Urothelium cell line (cell line): ENCODE measurements at regions not wholly inside any gene's neighbourhood (a gene's known extent, or its start where the extent isn't known, plus 50 kb on each side); places are given as distances from the start of the nearest gene placed in this dataset.
A peak's percentile ranks its signal among the peaks of the same experiment; 100 is the strongest.
"Not testable (repeated sequence)": the region's sequence is repeated elsewhere in the genome, so short reads cannot be mapped to it uniquely, and the experiment has no call there.

ENCODE experiments used
- DNase-seq: peaks from one replicate; pipeline ENCODE4 v3.0.0; 2011; ENCODE audit warnings: low spot score, mixed read lengths
- FAIRE-seq: peaks from 2 replicates; lab custom pipeline; 2011; peaks lifted over from hg19 to GRCh38; lab: Jason Lieb, UNC

DNA sequence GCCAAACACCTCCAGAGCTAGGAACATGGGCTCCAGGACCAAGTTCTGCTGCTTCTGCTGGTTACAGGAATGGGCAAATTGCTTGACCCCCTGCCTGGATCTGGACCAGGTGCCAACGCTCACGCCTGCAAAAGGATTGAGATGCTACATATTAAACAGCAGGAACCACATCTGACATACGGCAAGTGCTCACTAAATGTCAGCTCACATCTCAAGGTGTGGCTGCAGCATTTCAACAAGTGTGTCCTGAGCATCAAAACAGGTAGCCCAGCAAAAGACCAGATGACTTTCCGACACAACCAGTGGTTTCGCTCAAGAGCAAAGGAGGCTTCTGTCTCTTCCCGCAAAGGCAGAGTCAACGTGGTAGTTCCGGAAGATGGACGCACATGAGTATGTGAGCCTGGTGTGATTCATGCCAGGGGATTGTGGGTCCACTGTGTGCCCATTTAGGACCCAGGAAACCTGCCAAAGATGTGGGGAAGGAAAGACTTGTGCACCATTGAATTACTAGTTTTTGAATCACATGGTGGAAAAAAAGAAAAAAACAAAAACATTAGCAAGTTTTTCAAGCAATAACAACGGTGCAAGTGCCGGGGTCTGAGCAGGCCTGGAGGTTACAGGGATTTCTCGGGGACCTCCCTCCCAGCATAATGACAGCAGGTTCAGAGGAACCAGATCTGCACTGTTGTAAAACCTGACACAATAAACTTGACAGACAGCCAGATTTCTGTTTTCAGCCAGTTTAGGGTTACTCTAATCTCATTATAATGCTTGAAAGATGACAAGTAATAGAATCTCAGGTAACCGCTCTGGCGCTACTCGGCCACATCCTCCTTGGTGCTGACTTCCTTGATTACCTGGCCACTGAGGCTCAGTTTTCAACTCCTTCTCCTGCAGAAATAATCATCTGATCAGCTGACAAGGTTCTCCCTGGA lies 77.9 kb downstream of the SOX1 start:
- no peak for FAIRE-seq
- DNase-seq: no peak

DNA sequence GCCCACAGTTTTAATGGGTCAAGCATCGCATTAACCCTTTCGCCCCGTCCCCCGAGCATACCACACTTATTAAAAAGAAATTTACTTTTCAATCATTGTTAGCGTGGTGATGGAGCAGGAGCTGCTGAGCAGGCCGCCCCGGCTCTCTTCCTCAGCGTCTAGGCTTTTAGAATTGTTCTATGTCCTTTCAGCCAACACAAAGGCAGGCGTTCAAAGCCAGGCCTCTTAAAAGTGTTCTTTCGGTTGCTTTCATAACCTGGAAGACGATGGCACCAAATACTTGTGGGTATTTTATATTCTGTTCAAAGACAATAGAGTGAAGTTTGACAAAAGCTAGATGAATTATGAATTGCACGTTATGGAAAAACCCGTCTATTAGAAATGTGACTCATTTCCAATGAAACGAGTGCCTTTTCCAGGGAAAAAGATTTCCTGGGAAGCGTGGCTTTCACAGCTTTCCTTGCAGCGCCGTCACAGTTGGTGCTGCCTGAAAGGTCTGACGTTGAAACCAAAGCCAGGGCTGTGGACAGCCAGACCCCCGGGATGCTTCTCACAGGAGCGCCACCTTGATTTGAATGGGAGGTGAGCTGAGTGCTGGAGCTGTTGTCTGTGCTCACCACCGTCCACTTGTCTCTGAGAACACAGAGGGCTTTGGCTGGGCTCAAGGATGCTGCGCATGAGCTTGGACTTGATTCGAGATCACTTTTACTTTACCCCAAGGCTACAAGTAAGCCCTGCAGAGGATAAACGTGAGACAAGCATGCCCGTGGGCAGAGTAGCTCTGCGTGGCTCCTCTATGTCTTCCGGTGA lies 78.8 kb downstream of the SOX1 start:
- no peak for DNase-seq
- FAIRE-seq: no peak

DNA sequence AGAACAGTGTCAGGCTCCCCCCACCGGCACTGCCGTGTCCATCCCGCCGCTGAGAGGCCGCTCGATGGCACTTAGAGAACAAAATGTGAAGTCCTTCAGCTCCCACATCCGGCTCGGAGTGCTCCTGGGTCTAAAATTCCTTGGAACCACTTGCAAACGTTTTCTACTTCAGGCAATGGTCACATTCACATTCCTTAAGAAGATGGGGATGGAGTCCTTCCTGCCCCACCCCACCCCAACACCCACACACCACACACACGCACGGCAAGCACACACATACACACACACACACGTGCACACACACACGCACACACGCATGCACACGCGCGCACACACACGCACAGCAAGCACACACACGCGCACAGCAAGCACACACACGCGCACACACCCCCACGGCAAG lies 83.4 kb downstream of the SOX1 start:
- FAIRE-seq (peak; percentile 92), DNase-seq (no peak)

DNA sequence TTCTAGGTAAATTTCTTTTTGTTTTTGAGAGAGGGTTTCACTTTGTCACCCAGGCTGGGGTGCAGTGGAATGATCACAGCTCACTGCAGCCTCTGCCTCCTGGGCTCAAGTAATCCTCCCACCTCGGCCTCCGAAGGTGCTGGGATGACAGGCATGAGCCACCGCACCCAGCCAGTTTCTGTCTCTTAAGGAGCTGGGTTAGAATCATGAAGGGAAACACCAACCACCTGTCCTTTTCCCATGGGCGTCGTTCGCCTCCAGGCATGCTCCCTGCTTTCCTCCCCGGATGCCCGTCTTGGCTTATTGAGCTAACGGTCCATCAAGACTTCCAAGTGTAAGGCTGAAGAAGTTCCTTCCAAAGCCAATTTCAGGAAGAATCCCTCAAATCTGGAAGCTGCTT lies 85.9 kb downstream of the SOX1 start:
- no peak for DNase-seq
- no peak for FAIRE-seq

DNA sequence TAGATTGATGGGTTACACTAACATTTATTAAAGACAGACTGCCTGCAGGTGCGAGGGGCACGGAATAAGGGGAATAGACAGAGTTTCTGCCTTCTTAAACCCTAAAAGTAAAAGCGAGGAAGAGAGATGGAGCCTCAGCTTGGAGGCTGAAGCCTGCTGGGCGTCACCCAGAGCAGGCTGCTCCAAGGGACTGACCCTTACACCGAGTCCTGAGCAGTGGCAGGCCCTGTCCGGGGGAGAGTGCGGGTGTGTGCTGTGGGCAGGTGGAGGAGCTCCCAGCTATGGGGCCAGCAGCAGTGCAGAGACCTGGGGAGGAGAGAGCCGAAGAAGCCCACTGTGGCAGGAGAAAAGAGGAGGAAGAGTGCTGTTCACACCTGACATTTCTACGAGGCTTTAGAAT lies 86.4 kb downstream of the SOX1 start:
- FAIRE-seq: no peak

DNA sequence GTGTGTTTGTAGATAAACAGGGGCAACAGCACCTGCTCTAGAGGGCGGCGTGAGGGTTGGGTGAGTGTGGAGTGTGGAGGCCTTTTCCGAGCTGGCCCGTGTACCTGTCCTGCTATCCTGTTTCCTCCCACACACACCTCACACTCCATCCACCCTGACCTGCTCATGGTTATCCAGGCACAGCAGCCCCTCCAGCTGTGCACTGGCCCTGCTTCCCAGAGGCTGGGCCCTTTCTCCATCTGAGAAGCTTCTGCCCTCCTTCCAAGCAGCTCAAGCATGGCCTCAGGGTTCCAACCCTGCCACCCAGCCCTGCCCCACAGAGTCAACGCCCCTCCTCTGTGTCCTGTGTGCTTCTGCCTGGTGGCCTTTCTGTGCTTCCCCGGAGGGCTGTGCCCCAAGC lies 86.9 kb downstream of the SOX1 start:
- no peak for FAIRE-seq
- DNase-seq: no peak

More for the DNA sequence above, 86.4 kb downstream of the SOX1 start:
- no peak for DNase-seq

DNA sequence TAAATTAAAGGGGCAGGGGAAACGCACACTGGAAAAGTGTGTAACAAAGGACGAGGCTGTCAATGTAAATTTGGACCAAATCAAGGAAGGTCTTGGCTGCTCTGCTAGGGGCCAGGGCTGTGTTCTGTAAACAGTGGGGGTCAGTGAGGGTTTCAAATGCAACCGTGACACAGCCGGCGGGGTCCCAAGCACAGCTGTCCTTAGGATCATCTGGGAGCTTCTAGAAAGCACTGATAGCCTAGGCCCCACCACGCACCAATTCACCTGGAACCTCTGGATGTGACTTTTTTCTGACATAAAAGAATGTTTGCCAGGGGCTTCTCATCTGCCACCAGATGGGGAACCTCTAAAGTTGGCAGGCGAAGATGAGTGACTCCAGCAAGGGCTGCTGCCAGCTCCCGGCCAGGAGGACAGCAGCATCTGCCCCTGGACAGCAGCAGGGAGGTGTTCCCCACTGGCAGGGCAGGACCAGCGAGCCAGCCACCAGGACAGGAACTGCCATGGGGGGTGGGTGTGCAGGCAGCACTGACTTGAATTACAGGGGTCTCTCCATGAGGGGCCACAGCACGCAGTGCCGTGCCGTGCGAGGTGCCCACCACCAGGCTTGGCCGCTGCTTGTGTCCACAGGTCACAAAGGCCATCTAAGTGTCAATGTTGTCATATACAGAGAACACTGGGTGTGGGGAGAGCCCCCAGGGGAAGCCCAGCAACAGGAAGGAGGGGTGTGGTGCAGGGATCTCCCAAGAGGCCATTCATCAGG lies 87.5 kb downstream of the SOX1 start:
- FAIRE-seq (no peak), DNase-seq (no peak)

DNA sequence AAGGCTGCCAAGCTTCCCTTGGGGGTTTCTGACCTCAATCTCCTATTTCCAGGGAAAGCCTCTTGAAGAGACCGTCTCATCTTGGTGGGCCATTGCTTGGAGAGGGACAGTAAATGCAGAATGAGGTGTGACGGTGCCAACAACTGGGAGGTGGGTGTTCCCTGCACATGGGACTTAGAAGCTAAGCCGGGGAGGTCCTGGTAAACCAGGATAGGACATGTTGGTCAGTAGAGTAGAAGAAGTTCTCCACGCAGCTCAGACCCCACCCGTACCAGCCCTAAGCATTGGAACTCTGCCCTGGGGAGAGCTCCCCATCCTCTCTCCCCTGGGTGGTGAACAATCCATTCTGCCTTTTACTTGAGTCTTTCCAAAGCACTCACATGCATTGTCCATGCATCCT lies 92.0 kb downstream of the SOX1 start:
- FAIRE-seq (no peak), DNase-seq (no peak)

DNA sequence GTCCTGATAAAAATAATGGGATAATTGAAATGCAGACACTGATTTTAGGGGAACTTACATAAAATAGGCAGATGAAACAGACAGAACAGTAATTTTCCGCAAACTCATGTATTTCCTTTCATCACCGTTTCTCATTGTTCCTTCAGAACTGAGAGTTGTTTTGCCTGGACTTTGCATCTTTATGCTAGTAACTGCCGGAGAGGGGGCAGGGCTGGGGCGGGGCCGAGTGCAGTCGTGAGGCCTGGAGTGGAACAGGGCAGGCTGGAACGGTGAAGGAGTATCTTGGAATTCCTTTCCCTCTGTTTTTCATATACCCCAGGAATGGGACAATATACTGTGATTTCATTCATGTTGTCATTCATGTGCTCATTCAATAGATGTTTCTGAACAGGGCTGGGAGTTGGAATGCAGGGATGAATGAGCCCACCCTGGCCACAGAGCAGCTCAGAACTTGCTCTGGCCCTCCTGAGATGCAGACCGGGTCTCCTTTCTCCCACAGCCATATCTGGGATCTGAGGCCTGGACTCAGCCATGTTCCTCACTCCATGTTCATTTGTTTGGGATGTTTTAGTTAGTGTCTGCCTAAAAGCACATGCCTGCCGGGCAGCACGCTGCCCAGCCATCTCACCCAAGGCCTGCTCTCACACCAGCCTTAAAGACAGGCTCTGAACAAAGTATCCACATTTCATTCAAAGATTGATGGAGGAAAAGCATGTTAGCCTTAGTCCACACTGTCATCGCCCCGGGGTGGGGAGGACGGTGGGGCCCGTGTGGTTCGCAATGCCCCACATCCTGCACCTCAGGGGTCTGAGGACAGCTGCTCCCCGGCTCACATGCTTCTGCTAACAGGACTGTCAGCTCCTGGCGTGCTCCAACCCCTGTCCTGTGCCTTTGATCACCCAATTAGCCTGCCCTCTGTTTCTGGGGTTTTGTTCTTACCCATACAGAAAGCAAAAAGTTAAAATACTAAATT lies 92.9 kb downstream of the SOX1 start:
- FAIRE-seq: peak; percentile 13
- no peak for DNase-seq

DNA sequence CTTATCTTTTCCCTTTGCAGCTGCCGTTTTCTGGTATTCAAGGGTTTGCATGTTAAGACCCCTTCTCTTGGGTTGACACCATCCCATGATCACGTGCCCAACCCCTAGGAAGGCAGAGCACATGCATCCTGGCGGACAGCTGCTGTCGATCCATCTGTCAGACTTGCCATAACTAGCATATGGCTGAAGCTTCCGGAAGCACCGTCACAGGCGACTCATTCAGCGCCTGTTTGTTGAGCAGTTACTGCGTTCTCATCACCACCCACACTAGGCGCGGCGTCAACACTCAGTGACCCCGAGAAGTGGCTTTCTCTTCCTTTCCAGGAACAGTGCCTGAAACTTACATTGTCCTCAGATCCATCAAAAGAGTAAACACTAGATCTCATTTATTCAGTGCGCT lies 93.6 kb downstream of the SOX1 start:
- FAIRE-seq (peak; percentile 27), DNase-seq (no peak)

DNA sequence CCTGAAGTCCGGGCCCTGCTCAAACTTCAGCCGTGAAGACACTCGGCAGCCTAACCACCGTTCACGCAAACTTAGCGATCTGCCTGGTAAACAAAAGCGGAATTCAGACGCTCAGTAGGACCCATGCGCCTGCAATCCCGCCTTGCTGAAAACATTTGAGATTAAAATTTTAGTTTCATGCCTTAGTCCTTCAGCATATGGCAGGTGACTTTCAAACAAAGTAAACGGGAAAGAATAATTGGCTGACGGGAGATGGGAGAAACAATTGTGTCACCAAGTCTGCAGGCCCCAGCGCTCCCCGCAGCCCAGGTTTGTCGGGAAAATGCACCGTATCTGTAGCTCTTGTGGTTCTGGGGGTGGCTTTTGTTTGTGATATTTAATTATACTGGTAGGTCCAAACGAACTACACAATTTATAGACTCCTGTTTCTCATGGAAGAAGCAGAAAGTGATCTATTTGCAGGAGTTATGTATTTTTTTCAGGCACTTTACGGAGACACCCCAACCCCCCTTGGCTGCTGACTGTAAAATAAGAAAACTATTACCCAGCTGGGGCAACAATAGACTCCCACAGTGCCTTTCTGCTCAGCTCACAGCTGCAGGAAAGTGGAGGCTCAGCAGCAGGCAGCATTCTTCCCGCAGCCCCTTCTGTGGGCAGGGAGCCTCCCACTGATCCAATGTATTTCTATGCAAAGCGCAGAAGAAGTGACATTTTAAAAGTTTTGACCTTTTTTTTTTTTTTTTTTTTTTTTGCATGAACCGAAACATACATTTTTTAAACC lies 94.8 kb downstream of the SOX1 start:
- DNase-seq: no peak
- FAIRE-seq: no peak

DNA sequence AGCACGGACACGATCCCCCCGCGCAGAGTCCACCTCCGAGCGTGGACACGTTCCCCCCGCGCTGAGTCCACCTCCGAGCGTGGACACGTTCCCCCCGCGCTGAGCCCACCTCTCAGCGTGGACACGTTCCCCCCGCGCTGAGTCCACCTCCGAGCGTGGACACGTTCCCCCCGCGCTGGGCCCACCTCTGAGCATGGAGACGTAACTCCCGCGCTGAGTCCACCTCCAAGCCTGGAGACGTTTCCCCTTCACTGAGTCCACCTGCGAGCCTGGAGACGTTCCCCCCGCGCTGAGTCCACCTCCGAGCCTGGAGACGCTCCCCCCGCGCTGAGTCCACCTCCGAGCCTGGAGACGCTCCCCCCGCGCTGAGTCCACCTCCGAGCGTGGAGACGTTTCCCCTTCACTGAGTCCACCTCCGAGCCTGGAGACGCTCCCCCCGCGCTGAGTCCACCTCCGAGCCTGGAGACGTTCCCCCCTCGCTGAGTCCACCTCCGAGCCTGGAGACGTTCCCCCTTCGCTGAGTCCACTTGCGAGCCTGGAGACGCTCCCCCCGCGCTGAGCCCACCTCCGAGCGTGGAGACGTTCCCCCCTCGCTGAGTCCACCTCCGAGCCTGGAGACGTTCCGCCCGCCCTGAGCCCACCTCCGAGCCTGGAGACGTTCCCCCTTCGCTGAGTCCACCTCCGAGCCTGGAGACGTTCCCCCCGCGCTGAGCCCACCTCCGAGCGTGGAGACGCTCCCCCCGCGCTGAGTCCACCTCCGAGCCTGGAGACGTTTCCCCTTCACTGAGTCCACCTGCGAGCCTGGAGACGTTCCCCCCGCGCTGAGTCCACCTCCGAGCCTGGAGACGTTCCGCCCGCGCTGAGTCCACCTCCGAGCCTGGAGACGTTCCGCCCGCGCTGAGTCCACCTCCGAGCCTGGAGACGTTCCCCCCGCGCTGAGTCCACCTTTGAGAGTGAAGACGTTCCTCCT lies 97.0 kb downstream of the SOX1 start:
- peak; percentile 75 for FAIRE-seq
- DNase-seq: not testable (repeated sequence)

DNA sequence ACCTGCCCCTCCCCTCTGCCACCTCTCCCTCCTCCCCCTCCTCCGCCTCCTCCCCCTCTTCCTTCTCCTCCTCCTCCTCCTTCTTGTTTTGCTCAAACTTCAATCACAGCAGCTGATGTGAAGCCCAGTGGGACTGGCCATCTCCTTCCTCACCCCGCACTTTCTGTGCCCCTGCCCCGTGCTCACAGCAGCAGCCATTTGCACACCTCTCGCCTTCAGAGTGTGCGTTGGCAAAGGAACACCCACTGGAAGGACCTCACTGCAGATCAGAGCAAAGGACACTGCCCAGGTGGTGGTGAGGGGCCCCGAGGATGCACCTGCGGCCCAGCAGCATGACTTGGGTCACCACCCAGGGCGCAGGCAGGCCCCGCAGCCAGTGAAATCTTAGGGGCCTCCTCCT lies 98.8 kb downstream of the SOX1 start:
- FAIRE-seq (peak; percentile 23), DNase-seq (no peak)

DNA sequence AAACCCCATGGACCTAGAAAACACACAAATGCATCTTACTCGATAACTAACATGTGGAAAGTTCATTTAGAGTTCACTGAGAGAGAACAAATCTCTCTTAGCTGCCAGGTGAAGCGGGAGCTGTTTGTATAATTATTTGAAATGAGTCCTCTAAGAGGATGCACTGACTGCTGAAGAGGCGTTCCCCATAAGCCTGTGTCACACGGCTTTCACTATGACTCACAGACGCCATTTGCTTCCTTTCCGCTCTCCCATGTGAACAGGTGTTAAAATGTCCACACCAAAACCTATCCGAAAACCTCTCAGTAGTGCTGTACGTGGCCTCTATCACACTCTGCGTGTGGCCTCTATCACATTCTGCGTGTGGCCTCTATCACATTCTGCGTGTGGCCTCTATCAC lies 101.8 kb downstream of the SOX1 start:
- FAIRE-seq (no peak), DNase-seq (no peak)

DNA sequence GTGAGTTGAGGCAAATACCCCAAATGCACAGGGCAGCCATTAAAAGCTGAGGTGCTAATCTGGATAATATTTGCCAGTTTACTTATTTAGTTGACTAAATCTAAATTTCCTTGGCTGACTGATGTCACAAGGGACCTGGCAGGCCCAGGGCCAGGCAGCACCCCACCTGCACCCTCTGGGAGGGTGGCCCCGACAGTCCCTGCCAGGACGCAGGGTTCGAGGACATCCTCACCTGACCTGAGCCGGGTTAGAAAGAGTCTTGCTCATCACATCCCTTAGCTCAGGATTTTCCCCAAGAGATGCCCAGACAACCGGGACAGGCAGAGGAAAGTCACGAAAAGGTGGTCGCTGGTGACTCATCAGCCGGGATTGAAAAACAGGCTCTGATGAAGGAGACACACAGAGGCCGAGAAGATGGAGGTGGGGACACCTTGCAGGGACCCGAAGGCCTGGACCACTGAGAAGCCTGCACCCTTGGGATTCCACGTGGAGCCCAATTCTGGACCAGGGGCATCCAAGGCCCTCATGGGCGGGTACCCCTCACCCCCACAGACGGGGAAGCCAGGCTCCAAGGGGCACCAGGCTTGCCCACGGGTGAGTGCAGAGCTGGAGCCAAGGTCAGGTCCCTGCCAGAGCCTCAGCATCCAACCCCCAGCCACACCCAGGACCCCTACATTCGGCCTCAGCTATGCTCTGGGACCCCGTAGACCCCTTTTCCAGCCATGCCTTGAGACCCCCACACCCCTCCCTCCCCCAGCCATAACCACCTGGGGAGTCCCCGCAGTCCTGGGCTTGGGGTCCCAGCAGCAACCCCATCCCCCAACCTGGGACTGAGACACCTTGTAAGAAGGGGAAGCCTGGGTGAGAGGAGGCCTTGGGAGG lies 103.2 kb downstream of the SOX1 start:
- DNase-seq (no peak), FAIRE-seq (no peak)

DNA sequence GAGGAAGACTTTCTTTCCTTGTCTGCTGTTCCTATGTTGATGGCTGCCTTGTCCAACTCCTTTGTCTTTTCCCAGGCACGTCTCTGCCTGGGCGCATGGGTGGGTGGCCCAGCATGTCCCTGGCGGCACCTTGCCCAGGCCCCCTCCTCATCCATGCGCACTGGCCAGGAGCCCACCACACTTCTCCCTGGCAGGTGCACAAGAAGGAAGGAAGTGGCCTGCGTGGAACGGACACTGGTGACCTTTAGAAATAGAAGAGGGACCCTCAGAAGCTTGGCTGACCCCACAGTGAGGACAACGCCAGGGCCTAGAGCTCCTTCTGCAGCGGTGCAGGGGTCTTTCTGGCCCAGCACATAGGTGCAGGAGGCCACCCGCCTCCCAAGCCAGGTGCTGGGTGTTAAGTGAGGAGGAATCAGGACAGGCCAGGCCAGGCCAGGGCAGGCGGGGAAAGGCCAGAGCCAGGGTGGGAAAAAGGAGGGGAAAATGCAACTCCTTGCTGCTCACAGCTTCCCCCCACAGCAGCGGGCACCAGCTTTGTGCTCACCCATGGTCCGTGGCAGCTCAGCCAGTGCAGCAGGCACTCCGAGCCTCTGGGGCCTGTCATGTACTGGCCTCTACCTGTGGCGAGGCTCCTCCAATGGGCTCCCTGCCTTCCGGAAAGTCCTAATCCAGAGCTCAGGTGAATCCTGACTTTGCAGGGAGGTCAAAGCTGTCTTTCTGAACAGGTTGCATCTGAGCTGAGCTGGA lies 104.0 kb downstream of the SOX1 start:
- no peak for DNase-seq

More for the DNA sequence above, 104.0 kb downstream of the SOX1 start:
- FAIRE-seq: no peak
